GM18502 (cell line): ENCODE measurements at regions not wholly inside any gene's neighbourhood (a gene's known extent, or its start where the extent isn't known, plus 50 kb on each side); places are given as distances from the start of the nearest gene placed in this dataset.
"Not testable (repeated sequence)": the region's sequence is repeated elsewhere in the genome, so short reads cannot be mapped to it uniquely, and the experiment has no call there.

ENCODE experiments used
- ATAC-seq: cut with Tn5 transposase; IDR thresholded peaks from one replicate; pipeline ENCODE4 v1.9.1; 2021; ENCODE audit warnings: mild to moderate bottlenecking; ENCODE audit not compliant: unreplicated experiment, poor library complexity

DNA sequence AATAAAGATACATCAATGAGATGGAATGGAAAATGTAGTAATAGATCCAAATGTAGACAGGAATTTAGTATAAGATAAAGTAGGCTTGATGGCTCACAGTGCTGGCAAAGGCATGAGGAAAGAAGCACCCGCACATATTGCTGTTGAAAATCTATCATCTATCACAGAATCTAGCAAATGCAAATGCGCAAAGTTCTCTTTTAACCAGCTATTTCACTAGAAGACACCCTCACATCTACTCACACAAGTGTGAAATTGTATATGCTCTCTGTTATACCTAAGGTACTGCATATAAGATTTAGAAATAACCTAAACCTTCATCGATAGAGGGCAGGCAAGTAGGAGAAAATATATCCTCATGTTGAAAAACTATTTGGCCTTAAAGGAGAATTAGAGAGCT, 756.7 kb upstream of the SEMA6D start:
- ATAC-seq: no peak

DNA sequence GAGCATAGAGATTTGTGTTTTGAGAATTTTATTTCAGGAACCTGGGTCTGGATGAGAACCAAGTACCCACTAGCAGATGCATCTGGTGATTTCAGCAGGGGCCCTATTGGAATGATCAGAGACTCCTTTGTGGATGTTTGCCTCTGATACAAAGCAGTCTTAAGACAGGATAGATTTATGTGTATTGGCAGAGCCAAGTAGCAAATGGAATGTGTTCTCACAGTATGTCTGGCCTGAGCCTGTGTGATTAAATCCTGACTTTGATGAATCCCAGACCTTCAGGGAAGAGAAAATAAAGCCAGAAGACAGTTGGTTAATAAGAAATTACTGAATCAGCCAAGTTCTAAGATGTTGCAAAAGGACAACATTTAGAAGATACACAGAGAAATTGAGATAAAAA, 755.5 kb upstream of the SEMA6D start:
- ATAC-seq: no peak

DNA sequence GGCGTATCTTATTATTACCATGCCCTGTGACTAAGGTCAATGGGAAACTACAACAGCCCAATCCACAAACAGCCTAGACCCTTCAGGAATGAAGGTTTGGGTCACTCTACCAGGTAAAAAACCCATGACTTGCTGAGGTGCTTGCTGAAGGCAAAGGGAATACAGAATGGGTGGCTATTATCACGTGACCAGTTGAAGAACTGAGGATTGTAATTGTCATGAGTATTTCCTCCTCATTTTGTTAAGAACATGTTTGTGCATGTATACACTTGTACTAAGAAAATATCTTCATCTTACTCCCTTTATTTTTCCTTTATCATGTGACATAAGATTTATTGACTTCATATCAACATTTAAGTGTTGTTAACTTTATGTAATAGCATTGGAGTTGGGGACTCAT, 729.2 kb upstream of the SEMA6D start:
- ATAC-seq: not testable (repeated sequence)

DNA sequence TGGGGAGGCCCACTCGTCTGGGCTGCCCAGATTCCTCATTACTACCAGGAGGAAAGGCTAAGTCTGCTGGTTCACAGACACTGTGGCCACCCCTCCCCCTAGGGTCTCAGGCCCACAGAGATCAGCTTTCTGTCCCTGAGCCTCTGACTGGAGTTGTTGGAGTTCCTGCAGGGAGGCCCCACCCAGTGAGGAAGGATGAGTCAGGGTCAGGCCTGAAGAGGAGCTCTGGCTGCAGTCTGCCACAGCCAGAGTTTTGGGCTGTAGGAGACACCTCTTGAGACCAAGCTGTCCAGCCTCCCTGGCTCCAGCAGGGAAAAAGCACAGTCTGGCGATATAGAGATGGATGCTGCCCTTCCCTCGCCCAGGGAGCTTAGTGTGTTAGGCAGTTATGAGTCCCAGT, 720.9 kb upstream of the SEMA6D start:
- ATAC-seq: no peak

DNA sequence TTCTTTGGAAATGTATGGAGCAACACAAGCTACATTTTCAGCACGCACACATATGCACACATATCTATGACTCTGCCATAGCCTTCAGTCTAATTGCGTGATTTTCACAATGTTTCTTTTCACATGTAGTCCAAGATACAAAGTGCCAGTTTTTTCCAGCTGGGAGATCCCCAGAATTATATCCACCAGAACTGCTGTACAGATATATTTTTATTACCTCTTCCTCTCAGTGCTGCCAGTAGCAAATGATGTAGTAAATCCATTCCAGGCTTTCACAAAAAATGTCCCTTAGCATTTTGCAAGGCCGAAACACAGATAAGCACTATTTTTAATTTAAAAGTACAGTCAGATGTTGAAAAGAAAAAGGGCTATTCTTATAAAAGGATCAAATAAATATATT, 719.8 kb upstream of the SEMA6D start:
- ATAC-seq: no peak

DNA sequence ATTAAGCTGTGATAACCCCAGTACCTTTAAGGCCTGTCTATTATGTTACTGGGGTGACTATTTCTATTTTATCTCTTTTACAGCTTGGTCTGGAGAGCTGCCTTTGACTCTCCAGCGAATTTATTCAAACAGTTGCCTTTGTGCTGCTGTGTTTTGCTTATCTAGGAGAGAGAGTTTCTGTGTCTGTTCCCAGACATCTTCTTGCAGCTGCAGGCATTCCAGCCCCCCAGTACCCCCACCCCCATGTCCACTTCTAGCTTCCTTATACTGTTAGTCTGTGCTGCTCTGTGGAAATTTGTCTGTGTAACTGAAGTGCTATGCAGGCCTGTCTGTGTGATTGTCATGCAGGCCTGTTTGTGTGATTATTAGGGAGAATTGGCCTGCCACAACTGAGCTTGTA, 713.7 kb upstream of the SEMA6D start:
- no peak for ATAC-seq

DNA sequence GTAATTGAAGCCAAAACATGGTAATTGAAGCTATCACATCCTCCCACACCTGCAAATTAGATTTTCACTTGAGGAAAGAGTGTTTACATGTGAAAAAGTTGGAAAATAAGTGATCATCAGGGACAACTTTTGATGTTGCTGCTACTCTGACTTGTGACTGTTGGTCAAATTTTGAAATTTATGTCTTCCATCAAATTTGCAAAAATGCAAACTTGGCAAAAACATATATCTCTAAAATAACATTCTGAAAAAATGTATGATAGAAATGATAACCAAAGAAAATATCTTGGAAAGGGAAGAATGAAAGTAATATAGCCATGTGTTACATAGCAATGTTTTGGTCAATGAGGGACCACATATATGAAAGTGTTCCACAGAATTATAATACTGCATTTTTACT, 703.9 kb upstream of the SEMA6D start:
- no peak for ATAC-seq

DNA sequence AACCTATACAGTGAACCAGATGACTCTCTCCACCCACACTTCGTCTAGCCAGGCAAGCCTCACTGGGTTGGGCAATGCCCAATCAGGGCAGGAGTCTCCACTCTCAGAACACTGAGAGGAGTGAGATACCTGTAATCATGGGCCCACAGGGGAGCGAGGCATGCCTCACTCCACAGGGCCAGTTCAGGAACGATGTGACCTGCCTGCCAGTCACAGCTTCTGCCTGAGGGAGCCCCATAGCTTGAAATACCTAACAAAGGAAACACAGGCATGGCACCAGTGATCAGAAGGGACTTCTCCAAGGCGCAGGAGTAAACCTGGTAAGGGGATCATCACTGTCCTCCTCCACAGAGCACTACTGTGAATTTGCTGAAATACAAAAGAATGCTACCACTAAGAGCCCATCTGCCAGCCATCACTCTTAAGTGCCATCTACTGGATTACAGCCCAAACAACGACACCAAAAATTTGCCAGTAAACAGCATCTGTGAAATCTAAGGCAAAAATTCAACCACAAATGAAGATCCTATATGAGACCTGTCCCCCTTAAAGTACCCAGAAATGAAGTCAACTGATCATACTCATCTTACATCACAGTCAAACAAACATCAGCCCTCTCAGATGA, 689.9 kb upstream of the SEMA6D start:
- no peak for ATAC-seq

DNA sequence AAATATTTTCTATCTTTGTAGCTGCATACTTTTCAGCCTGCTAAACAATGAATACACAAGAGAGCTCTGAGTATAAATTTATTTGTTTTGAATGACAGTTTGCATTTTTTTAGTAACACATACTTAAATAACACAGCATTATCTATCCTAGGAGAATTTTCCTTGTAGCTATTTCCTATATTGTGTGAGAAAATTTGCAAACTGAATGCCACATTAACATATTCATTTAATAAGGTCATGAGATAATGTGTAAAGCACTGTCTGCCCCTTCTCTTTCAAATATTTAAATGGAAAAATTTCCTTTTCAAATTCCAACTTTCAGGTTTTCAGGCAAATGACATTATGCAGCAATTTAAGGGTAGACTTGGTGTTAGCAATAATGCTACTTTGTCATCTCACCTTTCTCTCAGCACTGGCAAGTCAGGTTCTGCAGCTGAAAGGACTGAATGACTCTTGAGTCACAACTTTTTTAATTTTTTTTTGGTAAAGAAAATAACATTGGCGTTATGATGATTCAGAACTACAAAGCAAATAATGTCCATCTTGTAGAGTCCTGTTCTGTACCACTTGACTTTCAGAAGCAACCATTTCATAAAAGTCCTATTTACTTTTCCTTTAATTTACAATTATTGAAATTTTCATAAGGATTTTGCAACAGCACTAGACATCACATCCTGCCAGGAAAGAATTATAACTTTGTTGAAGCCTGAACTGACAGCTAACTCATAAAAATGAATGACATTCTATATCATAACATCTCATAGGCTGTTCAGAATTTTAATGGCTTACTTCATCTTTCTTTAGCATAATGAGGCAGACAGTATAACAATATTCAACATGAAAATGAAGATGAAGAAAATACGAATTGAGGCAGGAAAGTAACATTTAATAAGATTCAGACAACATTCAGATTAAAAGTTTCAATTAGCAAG, 681.6 kb upstream of the SEMA6D start:
- ATAC-seq: no peak

DNA sequence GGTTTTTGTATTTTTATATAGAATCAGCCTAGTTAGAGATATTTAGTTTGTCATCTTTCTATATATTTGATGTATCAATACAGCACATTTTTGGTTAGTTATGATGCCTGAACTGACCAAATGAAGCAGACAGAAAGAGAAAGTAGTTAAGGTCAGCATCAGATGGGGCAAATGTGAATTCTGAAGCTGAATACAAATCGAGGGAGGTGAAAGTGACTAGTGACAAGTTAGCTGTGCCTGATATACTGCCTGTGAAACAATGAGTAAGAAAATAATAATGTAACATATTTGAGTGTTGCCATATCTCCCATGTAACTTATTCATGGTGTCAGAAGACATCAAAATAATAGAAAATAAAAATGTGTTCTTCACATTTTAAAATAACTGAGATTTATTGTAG, 680.3 kb upstream of the SEMA6D start:
- ATAC-seq: no peak

DNA sequence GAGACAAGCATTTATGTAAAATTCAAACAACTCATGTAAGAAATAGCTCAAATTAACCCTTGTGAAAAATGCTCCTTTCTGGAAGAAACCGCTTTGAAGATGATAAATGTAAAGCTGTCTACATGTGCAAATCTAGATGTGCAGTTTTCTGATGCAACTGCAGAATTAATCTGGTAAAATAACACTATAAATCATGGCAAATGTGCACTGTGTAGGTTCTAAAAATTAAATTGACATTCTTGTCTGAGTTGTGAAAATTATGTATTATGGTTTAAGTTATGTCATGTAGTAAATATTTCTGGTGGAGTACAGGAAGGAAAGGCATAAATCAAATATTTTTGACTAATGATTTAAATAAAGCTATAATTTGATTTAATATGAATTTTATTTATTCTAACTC, 678.1 kb upstream of the SEMA6D start:
- ATAC-seq: no peak

DNA sequence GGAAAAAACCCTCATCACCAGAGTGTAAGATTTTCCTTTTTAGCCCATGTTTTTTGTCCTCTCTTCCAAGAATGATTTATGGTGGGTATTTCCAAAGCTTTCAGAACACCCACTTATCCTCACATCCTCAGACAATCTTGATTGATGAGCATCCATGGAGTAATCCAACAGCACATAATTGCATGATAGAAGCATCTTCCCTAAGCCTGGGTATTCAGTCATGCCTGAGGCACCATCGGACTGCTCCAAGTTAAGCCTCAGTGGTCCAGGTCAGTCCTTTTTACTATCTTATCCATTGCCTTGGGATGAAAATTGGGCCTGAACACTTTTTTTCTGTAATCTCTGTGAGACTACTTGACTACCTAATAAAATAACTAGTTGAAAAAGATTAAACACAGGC, 676.0 kb upstream of the SEMA6D start:
- no peak for ATAC-seq

DNA sequence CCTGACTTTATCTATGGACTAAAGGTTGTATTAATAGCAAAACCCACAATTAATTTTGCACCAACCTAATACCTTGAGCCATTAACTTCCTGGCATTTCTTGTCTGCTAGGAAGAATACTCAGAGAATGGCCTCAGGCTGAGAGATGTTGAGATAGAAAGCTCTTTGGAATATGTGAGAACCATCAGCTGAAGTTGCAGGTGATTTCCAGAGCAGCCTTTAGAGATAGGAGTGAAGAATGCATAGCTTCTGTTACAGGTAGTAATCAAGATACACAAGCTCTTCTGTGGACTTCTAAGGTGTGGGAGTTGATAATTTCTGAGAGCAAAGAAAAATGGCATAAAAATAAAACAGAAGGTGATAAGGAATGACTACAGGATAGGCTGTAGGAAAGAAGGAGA, 669.3 kb upstream of the SEMA6D start:
- ATAC-seq: not testable (repeated sequence)

DNA sequence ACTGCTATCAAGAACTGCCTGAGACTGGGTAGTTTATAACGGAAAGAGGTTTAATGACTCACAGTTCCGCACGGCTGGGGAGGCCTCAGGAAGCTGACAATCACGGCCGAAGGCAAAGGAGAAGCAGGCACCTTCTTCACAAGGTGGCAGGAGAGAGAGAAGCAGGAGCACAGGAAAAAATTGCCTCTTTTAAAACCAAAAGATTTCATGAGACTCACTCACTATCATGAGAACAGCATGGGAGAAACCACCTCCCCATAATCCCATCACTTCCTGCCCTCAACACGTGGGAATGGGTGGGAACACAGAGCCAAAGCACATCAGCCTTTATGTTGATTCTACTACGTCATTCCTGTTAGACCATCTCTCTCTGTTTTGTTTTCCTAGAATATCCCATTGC, 650.9 kb upstream of the SEMA6D start:
- ATAC-seq: no peak

DNA sequence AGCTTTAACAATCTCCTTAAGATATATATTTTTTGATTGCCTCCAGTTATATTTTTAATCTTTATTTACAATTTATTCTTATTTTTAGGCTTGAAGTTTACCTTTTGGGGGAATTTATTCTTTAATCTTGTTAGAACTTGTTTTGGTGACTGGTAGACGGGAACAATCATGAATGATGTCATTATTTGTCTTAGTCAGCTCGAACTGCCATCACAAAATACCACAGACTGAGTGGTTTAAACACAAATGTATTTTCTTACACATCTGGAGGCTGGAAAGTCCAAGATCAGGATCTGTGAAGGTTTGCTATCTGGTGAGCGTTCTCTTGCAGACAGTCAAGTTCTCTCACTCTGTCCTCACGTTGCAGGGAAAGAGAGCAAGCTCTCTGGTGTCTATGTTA, 639.5 kb upstream of the SEMA6D start:
- ATAC-seq: not testable (repeated sequence)

DNA sequence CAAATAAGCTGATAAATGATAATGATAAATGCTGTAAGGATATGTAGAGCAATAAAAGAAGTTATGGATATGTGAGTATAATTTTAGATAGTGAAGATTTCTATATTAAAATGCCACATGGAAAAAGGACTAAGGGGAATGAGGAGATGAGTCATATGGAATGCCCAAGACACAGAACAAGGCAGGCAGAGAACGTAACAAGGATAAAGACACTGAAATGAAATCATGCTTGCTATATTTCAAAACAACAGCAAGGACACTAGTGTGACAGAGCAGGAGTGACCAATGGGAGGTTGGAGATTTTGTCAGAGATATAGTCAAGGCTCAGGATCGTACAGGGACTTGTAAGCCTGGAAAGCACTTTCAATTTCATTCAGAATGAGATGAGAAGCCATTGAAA, 621.5 kb upstream of the SEMA6D start:
- no peak for ATAC-seq

DNA sequence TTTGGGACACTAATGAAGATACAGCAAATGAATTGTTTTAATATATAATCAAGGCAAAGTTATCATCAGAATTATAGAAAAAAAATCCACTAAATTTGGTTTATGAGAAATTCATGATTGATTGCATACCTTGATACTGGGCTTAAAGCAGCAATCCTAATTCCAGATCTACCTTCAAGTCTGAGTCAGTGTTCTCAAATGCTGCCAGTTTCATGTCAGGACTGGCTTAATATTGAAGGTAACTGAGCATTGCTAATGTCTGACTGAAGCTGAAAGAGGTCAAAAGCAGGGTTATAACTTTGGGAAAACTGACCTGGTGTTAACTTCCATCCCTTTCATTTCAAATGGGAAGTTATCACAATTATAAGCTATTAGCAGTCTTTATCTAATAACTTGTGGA, 618.8 kb upstream of the SEMA6D start:
- ATAC-seq: not testable (repeated sequence)

DNA sequence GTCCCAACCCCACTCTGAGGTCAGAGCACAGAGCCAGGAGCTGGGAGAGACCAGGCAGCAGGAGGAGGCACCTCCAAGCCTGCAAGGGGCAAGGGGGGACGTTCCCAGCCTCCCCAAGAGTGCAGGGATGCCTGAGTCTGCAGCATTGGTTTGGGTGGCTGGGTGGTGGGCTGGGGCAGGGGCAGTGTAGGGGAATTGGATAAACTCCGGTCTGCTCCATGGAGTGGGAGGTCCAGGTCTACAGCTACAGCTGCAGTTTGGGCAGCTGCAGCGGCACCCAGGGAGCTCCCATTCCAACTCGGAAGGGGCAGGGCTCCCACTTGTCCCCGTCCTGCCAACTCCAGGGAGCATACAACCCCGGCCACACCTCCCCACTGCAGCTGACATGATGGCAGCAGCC, 617.5 kb upstream of the SEMA6D start:
- not testable (repeated sequence) for ATAC-seq

DNA sequence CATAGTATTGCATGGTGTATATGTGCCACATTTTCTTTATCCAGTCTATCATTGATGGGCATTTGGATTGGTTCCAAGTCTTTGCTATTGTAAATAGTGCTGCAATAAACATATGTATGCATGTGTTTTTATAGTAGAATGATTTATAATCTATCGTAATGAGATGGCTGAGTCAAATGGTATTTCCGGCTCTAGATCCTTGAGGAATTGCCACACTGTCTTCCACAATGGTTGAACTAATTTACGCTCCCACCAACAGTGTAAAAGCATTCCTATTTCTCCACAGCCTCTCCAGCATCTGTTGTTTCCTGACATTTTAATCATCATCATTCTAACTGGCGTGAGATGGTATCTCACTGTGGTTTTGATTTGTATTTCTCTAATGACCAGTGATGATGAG, 608.5 kb upstream of the SEMA6D start:
- ATAC-seq: not testable (repeated sequence)

DNA sequence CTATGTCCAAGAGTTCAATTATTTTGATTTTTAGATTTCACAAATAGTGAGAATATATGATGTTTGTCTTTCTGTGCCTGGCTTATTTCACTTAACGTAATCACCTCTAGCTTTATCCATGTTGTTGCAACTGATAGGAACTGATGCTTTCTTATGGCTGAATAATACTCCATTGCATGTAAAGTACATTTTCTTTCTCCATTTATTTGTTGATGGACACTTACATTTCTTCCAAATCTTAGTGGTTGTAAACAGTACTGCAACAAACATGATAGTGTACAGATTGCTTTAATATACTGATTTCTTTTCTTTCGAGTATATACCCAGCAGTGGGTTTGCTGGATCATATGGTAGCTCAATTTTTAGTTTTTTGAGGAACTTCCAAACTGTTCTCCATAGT, 600.6 kb upstream of the SEMA6D start:
- ATAC-seq: no peak

DNA sequence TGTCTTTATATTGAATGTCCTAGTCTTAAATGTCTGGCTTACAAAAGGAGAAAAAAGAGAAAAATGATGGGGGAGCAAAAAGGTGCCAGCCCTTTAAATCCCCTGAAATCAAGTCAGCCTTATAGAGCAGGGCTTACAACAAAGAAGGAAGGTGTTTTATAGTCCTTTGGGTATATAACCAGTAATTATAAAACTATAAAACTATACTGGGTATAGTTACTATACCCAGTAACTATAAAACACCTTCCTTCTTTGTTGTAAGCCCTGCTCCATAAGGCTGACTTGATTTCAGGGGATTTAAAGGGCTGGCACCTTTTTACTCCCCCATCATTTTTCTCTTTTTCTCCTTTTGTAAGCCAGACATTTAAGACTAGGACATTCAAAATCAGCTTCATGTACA, 598.0 kb upstream of the SEMA6D start:
- no peak for ATAC-seq
